Trophoblast cell (in vitro differentiated cells and primary cell): ENCODE measurements at regions not wholly inside any gene's neighbourhood (a gene's known extent, or its start where the extent isn't known, plus 50 kb on each side); places are given as distances from the start of the nearest gene placed in this dataset.

Experiments used
- DNase-seq, 2 donors: peaks; one replicate each; pipeline ENCODE4 v3.0.0-alpha.2; 2016
- H2AFZ ChIP-seq: 2 replicates; pipeline ENCODE4 v1.6.1; 2013; ENCODE audit warnings: low read length, moderate library complexity, mild to moderate bottlenecking; ENCODE audit not compliant: insufficient read depth, poor library complexity
- H2AK5ac ChIP-seq: 2 replicates; pipeline ENCODE4 v1.6.1; 2013; ENCODE audit warnings: mild to moderate bottlenecking, low read length
- H2BK120ac ChIP-seq: 2 replicates; pipeline ENCODE4 v1.6.1; 2013; ENCODE audit warnings: low read length, mild to moderate bottlenecking, moderate library complexity; ENCODE audit not compliant: insufficient read depth, poor library complexity
- H2BK12ac ChIP-seq: 2 replicates; pipeline ENCODE4 v1.6.1; 2013; ENCODE audit warnings: mild to moderate bottlenecking, low read length, moderate library complexity
- H2BK5ac ChIP-seq: 2 replicates; pipeline ENCODE4 v1.6.1; 2013; ENCODE audit warnings: low read length, low read depth, moderate library complexity, mild to moderate bottlenecking; ENCODE audit not compliant: poor library complexity
- H3K14ac ChIP-seq: 2 replicates; pipeline ENCODE4 v1.6.1; 2013; ENCODE audit warnings: mild to moderate bottlenecking, low read length
- H3K18ac ChIP-seq: 2 replicates; pipeline ENCODE4 v1.6.1; 2013; ENCODE audit warnings: mild to moderate bottlenecking, low read length
- H3K23ac ChIP-seq: 2 replicates; pipeline ENCODE4 v1.6.1; 2013; ENCODE audit warnings: low read length
- H3K27ac ChIP-seq: 2 replicates; pipeline ENCODE4 v1.5.1; 2013; ENCODE audit warnings: low read depth, mild to moderate bottlenecking, inconsistent platforms, low read length, moderate library complexity
- H3K27me3 ChIP-seq: 2 replicates; pipeline ENCODE4 v1.6.1; 2013; ENCODE audit warnings: inconsistent platforms, mild to moderate bottlenecking, low read length, moderate library complexity; ENCODE audit not compliant: insufficient read depth
- H3K36me3 ChIP-seq, 2 experiments: 1 replicate in 1 of 2; 2 replicates in 1 of 2; pipeline ENCODE4 v1.6.1; 2013; ENCODE audit warnings: low read length in 2 of 2, mild to moderate bottlenecking in 2 of 2, moderate library complexity in 1 of 2; ENCODE audit not compliant: insufficient read depth in 2 of 2, control insufficient read depth in 1 of 2
- H3K4ac ChIP-seq: 2 replicates; pipeline ENCODE4 v1.6.1; 2013; ENCODE audit warnings: low read depth, mild to moderate bottlenecking, low read length, moderate library complexity
- H3K4me1 ChIP-seq, 2 experiments: 1 replicate in 1 of 2; 2 replicates in 1 of 2; pipeline ENCODE4 v1.6.1; 2013; ENCODE audit warnings: low read length in 2 of 2, mild to moderate bottlenecking in 2 of 2, moderate library complexity in 1 of 2; ENCODE audit not compliant: insufficient read depth in 2 of 2, control insufficient read depth in 1 of 2
- H3K4me2 ChIP-seq: 2 replicates; pipeline ENCODE4 v1.6.1; 2013; ENCODE audit warnings: inconsistent platforms, mild to moderate bottlenecking, low read length, moderate library complexity
- H3K4me3 ChIP-seq: 2 replicates; pipeline ENCODE4 v1.5.1; 2013; ENCODE audit warnings: mild to moderate bottlenecking, low read depth, low read length, inconsistent platforms
- H3K79me1 ChIP-seq: one replicate; pipeline ENCODE4 v1.6.1; 2013; ENCODE audit warnings: low read length
- H3K79me2 ChIP-seq: 2 replicates; pipeline ENCODE4 v1.6.1; 2013; ENCODE audit warnings: low read length, mild to moderate bottlenecking; ENCODE audit not compliant: control insufficient read depth, insufficient read depth, poor library complexity
- H3K9ac ChIP-seq: 2 replicates; pipeline ENCODE4 v1.6.1; 2013; ENCODE audit warnings: mild to moderate bottlenecking, low read length
- H3K9me3 ChIP-seq: 2 replicates; pipeline ENCODE4 v1.6.1; 2013; ENCODE audit warnings: low read depth, mild to moderate bottlenecking, control low read depth, inconsistent platforms, low read length; ENCODE audit not compliant: insufficient read depth
- H4K12ac ChIP-seq: 2 replicates; pipeline ENCODE4 v1.6.1; 2013; ENCODE audit warnings: low read depth, mild to moderate bottlenecking, low read length, moderate library complexity
- H4K8ac ChIP-seq: 2 replicates; pipeline ENCODE4 v1.6.1; 2013; ENCODE audit warnings: low read depth, mild to moderate bottlenecking, low read length, moderate library complexity
- H4K91ac ChIP-seq: one replicate; pipeline ENCODE4 v1.6.1; 2013; ENCODE audit warnings: low read depth, mild to moderate bottlenecking, low read length, moderate library complexity
- WGBS: extraction: QIAGEN DNeasy Blood & Tissue Kit; methylation state at CpG from one replicate; pipeline ENCODE4 v1.1.7; 2013; ENCODE audit warnings: missing lambda C conversion rate; ENCODE audit not compliant: insufficient read length, insufficient coverage; ENCODE audit errors: extremely low coverage; 5-methylcytosine and 5-hydroxymethylcytosine counted together

DNA sequence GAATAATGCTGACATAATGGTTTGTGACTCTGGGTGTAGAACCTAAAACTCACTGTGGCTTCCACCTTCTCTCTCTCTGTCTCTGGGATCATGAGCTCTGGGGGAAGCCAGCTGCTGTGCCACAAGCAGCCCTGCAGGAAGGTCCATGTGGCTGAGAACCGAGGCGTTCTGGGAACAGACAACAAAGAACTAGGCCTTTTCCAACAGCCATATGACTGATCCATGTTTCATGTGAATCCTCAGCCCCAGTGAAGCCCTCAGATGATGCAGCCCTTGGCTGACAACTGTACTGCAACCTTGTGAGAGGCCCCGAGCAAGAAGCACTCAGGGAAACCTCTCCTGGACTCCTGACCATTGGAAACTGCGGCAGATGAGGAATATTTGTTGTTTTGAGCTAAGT is 56.6 kb downstream of the HLA-G start:
- no peak for DNase-seq
- H3K9ac ChIP-seq = no peak overlapping the region
- H4K91ac ChIP-seq = no peak overlapping the region
- no peak overlapping the region for H2BK12ac ChIP-seq
- peaks cover 2 to 5% of the 10 kb centered on the region in 2 experiments for H3K4me1 ChIP-seq
- peaks cover 6% of the 10 kb centered on the region for H3K9me3 ChIP-seq
- H3K18ac ChIP-seq = no peak overlapping the region
- H2AFZ ChIP-seq = no peak overlapping the region
- H2AK5ac ChIP-seq = no peak overlapping the region
- H3K36me3 ChIP-seq = no peaks in the 10 kb centered on the region
- H3K4me3 ChIP-seq = no peak overlapping the region
- no peak overlapping the region for H3K27ac ChIP-seq
- H3K27me3 ChIP-seq = peaks cover 25% of the 10 kb centered on the region
- no peaks in the 10 kb centered on the region for H3K79me1 ChIP-seq
- no peaks in the 10 kb centered on the region for H3K79me2 ChIP-seq
- no peak overlapping the region for H4K12ac ChIP-seq
- no peak overlapping the region for H2BK120ac ChIP-seq
- H3K23ac ChIP-seq = no peak overlapping the region
- no peak overlapping the region for H3K4me2 ChIP-seq
- no CpG with 5 or more reads among the region's 4 CpGs for WGBS
- no peak overlapping the region for H2BK5ac ChIP-seq
- no peak overlapping the region for H3K4ac ChIP-seq
- H3K14ac ChIP-seq = no peak overlapping the region
- no peak overlapping the region for H4K8ac ChIP-seq

DNA sequence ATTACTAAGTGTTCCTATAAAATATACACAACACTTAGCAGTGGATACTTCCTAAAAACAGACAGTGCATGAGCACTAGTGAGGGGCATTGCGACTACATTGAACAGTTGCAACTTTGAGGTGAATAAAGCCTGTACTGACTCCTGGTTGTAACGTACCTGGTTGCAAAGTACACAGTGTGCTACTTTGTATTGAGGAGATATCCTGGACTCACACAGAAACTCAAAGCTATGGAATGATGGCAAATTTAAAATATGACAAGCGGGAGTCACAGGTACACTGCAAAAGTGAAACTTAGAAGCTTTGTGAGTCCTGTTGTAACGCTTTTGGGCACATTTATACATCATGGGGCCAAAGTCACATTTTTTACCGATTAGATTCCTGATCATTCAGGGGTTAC is 55.6 kb upstream of the HLA-A start:
- no peak overlapping the region for H2AK5ac ChIP-seq
- H3K27ac ChIP-seq = no peak overlapping the region
- no peak overlapping the region for H2BK12ac ChIP-seq
- H4K8ac ChIP-seq = no peak overlapping the region
- peaks cover 6% of the 10 kb centered on the region for H3K9me3 ChIP-seq
- H4K12ac ChIP-seq = no peak overlapping the region
- no peak overlapping the region for H3K18ac ChIP-seq
- no peaks in the 10 kb centered on the region for H3K79me1 ChIP-seq
- H3K14ac ChIP-seq = no peak overlapping the region
- peaks cover 29% of the 10 kb centered on the region for H3K27me3 ChIP-seq
- no peaks in the 10 kb centered on the region for H3K36me3 ChIP-seq
- H3K9ac ChIP-seq = no peak overlapping the region
- no peak overlapping the region for H2BK5ac ChIP-seq
- no peaks in the 10 kb centered on the region for H3K79me2 ChIP-seq
- no peak overlapping the region for H3K4me3 ChIP-seq
- WGBS = no CpG with 5 or more reads among the region's 5 CpGs
- H3K4me2 ChIP-seq = no peak overlapping the region
- H3K4me1 ChIP-seq = peaks cover 2 to 5% of the 10 kb centered on the region in 2 experiments
- H3K4ac ChIP-seq = no peak overlapping the region
- H2AFZ ChIP-seq = no peak overlapping the region
- no peak for DNase-seq
- H4K91ac ChIP-seq = no peak overlapping the region
- no peak overlapping the region for H2BK120ac ChIP-seq
- no peak overlapping the region for H3K23ac ChIP-seq

- no peaks in the 10 kb centered on the region for H3K79me1 ChIP-seq
- H2AFZ ChIP-seq = no peak overlapping the region
- no peak overlapping the region for H2BK5ac ChIP-seq
- no peak overlapping the region for H2BK120ac ChIP-seq
- H3K4ac ChIP-seq = no peak overlapping the region
- no peak overlapping the region for H3K4me3 ChIP-seq
- no peaks in the 10 kb centered on the region for H3K36me3 ChIP-seq
- WGBS = no CpG with 5 or more reads among the region's 28 CpGs
- H3K27ac ChIP-seq = no peak overlapping the region
- no peak overlapping the region for H3K14ac ChIP-seq
- H2AK5ac ChIP-seq = no peak overlapping the region
- no peak overlapping the region for H3K9ac ChIP-seq
- H3K4me1 ChIP-seq = peaks cover 2 to 5% of the 10 kb centered on the region in 2 experiments
- H3K4me2 ChIP-seq = peak overlapping the region; percentile 69
- H4K12ac ChIP-seq = no peak overlapping the region
- H2BK12ac ChIP-seq = no peak overlapping the region
- peak in 1 of 2 donors; percentile 9 for DNase-seq
- peaks cover 6% of the 10 kb centered on the region for H3K9me3 ChIP-seq
- H3K23ac ChIP-seq = no peak overlapping the region
- peaks cover 29% of the 10 kb centered on the region for H3K27me3 ChIP-seq
- H3K79me2 ChIP-seq = no peaks in the 10 kb centered on the region
- H3K18ac ChIP-seq = no peak overlapping the region
- no peak overlapping the region for H4K8ac ChIP-seq
- H4K91ac ChIP-seq = no peak overlapping the region
These were observed 55.0 kb upstream of the HLA-A start for GRCh38 chr6:29887330-29887818.

DNA sequence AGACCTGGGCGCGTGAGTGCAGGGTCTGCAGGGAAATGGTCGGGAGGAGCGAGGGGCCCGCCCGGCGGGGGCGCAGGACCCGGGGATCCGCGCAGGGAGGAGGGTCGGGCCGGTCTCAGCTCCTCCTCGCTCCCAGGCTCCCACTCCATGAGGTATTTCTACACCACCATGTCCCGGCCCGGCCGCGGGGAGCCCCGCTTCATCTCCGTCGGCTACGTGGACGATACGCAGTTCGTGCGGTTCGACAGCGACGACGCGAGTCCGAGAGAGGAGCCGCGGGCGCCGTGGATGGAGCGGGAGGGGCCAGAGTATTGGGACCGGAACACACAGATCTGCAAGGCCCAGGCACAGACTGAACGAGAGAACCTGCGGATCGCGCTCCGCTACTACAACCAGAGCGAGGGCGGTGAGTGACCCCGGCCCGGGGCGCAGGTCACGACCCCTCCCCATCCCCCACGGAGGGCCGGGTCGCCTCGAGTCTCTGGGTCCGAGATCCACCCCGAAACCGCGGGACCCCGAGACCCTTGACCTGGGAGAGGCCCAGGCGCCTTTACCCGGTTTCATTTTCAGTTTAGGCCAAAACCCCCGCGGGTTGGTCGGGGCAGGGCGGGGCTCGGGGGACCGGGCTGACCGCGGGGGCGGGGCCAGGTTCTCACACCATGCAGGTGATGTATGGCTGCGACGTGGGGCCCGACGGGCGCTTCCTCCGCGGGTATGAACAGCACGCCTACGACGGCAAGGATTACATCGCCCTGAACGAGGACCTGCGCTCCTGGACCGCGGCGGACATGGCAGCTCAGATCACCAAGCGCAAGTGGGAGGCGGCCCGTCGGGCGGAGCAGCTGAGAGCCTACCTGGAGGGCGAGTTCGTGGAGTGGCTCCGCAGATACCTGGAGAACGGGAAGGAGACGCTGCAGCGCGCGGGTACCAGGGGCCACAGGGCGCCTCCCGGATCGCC is 54.2 kb upstream of the HLA-A start:
- H4K91ac ChIP-seq = no peak overlapping the region
- no peak overlapping the region for H3K18ac ChIP-seq
- peaks cover 6% of the 10 kb centered on the region for H3K9me3 ChIP-seq
- H2BK5ac ChIP-seq = no peak overlapping the region
- peak; percentile 44 to 50 for DNase-seq
- no peak overlapping the region for H2BK12ac ChIP-seq
- peaks cover 29% of the 10 kb centered on the region for H3K27me3 ChIP-seq
- H2AFZ ChIP-seq = no peak overlapping the region
- H3K4me1 ChIP-seq = peaks cover 2 to 5% of the 10 kb centered on the region in 2 experiments
- H4K12ac ChIP-seq = no peak overlapping the region
- no peak overlapping the region for H3K9ac ChIP-seq
- H2AK5ac ChIP-seq = no peak overlapping the region
- H3K23ac ChIP-seq = no peak overlapping the region
- H3K27ac ChIP-seq = no peak overlapping the region
- H3K14ac ChIP-seq = no peak overlapping the region
- H3K36me3 ChIP-seq = no peaks in the 10 kb centered on the region
- H2BK120ac ChIP-seq = no peak overlapping the region
- no peaks in the 10 kb centered on the region for H3K79me1 ChIP-seq
- H3K4me3 ChIP-seq = peak overlapping the region; percentile 65
- no peak overlapping the region for H3K4ac ChIP-seq
- peak overlapping the region; percentile 69 for H3K4me2 ChIP-seq
- no peaks in the 10 kb centered on the region for H3K79me2 ChIP-seq
- H4K8ac ChIP-seq = no peak overlapping the region
- WGBS = no CpG with 5 or more reads among the region's 101 CpGs
